Neural crest cell (in vitro differentiated cells): ENCODE measurements at regions not wholly inside any gene's neighbourhood (a gene's known extent, or its start where the extent isn't known, plus 50 kb on each side); places are given as distances from the start of the nearest gene placed in this dataset.
A peak's percentile ranks its signal among the peaks of the same experiment; 100 is the strongest.

Source experiments
- DNase-seq: peaks from one replicate; pipeline ENCODE4 v3.0.0; 2021; ENCODE audit warnings: low read depth, mixed read lengths, low spot score
- H3K27ac Mint-ChIP-seq: one replicate; pipeline ENCODE4 v1.8.0; 2021; ENCODE audit warnings: mild to moderate bottlenecking, mixed read lengths; ENCODE audit not compliant: unreplicated experiment
- H3K27me3 Mint-ChIP-seq: 2 replicates; pipeline ENCODE4 v1.8.0; 2021; ENCODE audit warnings: low read depth, mild to moderate bottlenecking, mixed read lengths
- H3K36me3 Mint-ChIP-seq: 2 replicates; pipeline ENCODE4 v1.8.0; 2021; ENCODE audit warnings: low read depth, mild to moderate bottlenecking, mixed read lengths
- H3K4me1 Mint-ChIP-seq: 2 replicates; pipeline ENCODE4 v1.8.0; 2021; ENCODE audit warnings: mixed read lengths
- H3K4me3 Mint-ChIP-seq: one replicate; pipeline ENCODE4 v1.8.0; 2021; ENCODE audit warnings: mild to moderate bottlenecking, mixed read lengths
- H3K9me3 Mint-ChIP-seq: 2 replicates; pipeline ENCODE4 v1.8.0; 2021; ENCODE audit warnings: mixed read lengths
- CTCF ChIP-seq: fragments of 200-600 bp; sonication (generic); conservative IDR thresholded peaks from 2 replicates; pipeline ENCODE4 v1.5.0; 2021; ENCODE audit warnings: antibody characterized with exemption, mild to moderate bottlenecking

- no peak overlapping the region for H3K4me3 Mint-ChIP-seq
- peaks cover 2% of the 10 kb centered on the region for H3K9me3 Mint-ChIP-seq
- no peak overlapping the region for H3K27ac Mint-ChIP-seq
- no peaks in the 10 kb centered on the region for H3K36me3 Mint-ChIP-seq
- no peak for TF ChIP-seq CTCF
- no peaks in the 10 kb centered on the region for H3K4me1 Mint-ChIP-seq
- no peak for DNase-seq
- H3K27me3 Mint-ChIP-seq = peaks cover 4% of the 10 kb centered on the region
These were observed 135.1 kb downstream of the ETNK1 start for GRCh38 chr12:22759769-22760674.

- Mint-ChIP-seq H3K9me3 (peaks cover 2% of the 10 kb centered on the region), H3K27ac (peak overlapping the region; percentile 23), H3K4me1 (peaks cover 27% of the 10 kb centered on the region), H3K27me3 (peaks cover 8% of the 10 kb centered on the region), H3K36me3 (no peaks in the 10 kb centered on the region), H3K4me3 (peak overlapping the region; percentile 23)
- no peak for TF ChIP-seq CTCF
- DNase-seq = no peak
These were observed 140.6 kb downstream of the ETNK1 start for GRCh38 chr12:22765421-22766130.

- peaks cover 8% of the 10 kb centered on the region for H3K27me3 Mint-ChIP-seq
- no peak for DNase-seq
- H3K4me3 Mint-ChIP-seq = no peak overlapping the region
- no peak overlapping the region for H3K27ac Mint-ChIP-seq
- peaks cover 27% of the 10 kb centered on the region for H3K4me1 Mint-ChIP-seq
- no peak for TF ChIP-seq CTCF
- no peaks in the 10 kb centered on the region for H3K36me3 Mint-ChIP-seq
- no peaks in the 10 kb centered on the region for H3K9me3 Mint-ChIP-seq
These were observed 142.0 kb downstream of the ETNK1 start for GRCh38 chr12:22766911-22767420.

GRCh38 chr12:22781339-22781738, 156.4 kb downstream of the ETNK1 start:
- Mint-ChIP-seq H3K27ac (no peak overlapping the region), H3K4me3 (no peak overlapping the region), H3K4me1 (peaks cover 15% of the 10 kb centered on the region), H3K36me3 (peaks cover 2% of the 10 kb centered on the region), H3K9me3 (peaks cover 13% of the 10 kb centered on the region), H3K27me3 (no peaks in the 10 kb centered on the region)
- no peak for DNase-seq
- no peak for TF ChIP-seq CTCF

GRCh38 chr12:22787557-22787956, 162.6 kb downstream of the ETNK1 start:
- peaks cover 29% of the 10 kb centered on the region for H3K4me1 Mint-ChIP-seq

More at GRCh38 chr12:22787557-22787956, 162.6 kb downstream of the ETNK1 start:
- no peaks in the 10 kb centered on the region for H3K36me3 Mint-ChIP-seq
- no peak for TF ChIP-seq CTCF
- no peak for DNase-seq
- peaks cover 16% of the 10 kb centered on the region for H3K9me3 Mint-ChIP-seq
- H3K27ac Mint-ChIP-seq = peak overlapping the region; percentile 87
- H3K4me3 Mint-ChIP-seq = peak overlapping the region; percentile 2
- H3K27me3 Mint-ChIP-seq = no peaks in the 10 kb centered on the region
